H1 (cell line): ENCODE measurements at regions not wholly inside any gene's neighbourhood (a gene's known extent, or its start where the extent isn't known, plus 50 kb on each side); places are given as distances from the start of the nearest gene placed in this dataset.

Experiments used
- ASH2L ChIP-seq: fragments of 200-600, 300-600 bp; sonication (generic); IDR thresholded peaks from one replicate; pipeline ENCODE4 v1.7.1; 2017; ENCODE audit warnings: low read length
- CEBPB ChIP-seq: IDR thresholded peaks from 2 replicates; pipeline ENCODE4 v1.6.1; 2012; ENCODE audit warnings: low read depth, low read length
- EZH2 ChIP-seq: fragments of 200-600 bp; sonication (generic); IDR thresholded peaks from 2 replicates; pipeline ENCODE4 v1.7.1; 2012; ENCODE audit warnings: low read depth, mild to moderate bottlenecking, moderate library complexity, low read length, inconsistent platforms; ENCODE audit not compliant: severe bottlenecking
- NRF1 ChIP-seq: IDR thresholded peaks from 2 replicates; pipeline ENCODE4 v1.6.1; 2011; ENCODE audit warnings: mild to moderate bottlenecking, low read depth, low read length, improper control_type of control experiment
- TF ChIP-seq, protein P1 (sequence below): fragments of 300-600 bp; sonication (generic); IDR thresholded peaks from 2 replicates; pipeline ENCODE4 v1.7.1; 2012; ENCODE audit warnings: low read length, moderate library complexity, mild to moderate bottlenecking, inconsistent platforms; ENCODE audit not compliant: insufficient replicate concordance

- TF ChIP-seq, protein P1, sequence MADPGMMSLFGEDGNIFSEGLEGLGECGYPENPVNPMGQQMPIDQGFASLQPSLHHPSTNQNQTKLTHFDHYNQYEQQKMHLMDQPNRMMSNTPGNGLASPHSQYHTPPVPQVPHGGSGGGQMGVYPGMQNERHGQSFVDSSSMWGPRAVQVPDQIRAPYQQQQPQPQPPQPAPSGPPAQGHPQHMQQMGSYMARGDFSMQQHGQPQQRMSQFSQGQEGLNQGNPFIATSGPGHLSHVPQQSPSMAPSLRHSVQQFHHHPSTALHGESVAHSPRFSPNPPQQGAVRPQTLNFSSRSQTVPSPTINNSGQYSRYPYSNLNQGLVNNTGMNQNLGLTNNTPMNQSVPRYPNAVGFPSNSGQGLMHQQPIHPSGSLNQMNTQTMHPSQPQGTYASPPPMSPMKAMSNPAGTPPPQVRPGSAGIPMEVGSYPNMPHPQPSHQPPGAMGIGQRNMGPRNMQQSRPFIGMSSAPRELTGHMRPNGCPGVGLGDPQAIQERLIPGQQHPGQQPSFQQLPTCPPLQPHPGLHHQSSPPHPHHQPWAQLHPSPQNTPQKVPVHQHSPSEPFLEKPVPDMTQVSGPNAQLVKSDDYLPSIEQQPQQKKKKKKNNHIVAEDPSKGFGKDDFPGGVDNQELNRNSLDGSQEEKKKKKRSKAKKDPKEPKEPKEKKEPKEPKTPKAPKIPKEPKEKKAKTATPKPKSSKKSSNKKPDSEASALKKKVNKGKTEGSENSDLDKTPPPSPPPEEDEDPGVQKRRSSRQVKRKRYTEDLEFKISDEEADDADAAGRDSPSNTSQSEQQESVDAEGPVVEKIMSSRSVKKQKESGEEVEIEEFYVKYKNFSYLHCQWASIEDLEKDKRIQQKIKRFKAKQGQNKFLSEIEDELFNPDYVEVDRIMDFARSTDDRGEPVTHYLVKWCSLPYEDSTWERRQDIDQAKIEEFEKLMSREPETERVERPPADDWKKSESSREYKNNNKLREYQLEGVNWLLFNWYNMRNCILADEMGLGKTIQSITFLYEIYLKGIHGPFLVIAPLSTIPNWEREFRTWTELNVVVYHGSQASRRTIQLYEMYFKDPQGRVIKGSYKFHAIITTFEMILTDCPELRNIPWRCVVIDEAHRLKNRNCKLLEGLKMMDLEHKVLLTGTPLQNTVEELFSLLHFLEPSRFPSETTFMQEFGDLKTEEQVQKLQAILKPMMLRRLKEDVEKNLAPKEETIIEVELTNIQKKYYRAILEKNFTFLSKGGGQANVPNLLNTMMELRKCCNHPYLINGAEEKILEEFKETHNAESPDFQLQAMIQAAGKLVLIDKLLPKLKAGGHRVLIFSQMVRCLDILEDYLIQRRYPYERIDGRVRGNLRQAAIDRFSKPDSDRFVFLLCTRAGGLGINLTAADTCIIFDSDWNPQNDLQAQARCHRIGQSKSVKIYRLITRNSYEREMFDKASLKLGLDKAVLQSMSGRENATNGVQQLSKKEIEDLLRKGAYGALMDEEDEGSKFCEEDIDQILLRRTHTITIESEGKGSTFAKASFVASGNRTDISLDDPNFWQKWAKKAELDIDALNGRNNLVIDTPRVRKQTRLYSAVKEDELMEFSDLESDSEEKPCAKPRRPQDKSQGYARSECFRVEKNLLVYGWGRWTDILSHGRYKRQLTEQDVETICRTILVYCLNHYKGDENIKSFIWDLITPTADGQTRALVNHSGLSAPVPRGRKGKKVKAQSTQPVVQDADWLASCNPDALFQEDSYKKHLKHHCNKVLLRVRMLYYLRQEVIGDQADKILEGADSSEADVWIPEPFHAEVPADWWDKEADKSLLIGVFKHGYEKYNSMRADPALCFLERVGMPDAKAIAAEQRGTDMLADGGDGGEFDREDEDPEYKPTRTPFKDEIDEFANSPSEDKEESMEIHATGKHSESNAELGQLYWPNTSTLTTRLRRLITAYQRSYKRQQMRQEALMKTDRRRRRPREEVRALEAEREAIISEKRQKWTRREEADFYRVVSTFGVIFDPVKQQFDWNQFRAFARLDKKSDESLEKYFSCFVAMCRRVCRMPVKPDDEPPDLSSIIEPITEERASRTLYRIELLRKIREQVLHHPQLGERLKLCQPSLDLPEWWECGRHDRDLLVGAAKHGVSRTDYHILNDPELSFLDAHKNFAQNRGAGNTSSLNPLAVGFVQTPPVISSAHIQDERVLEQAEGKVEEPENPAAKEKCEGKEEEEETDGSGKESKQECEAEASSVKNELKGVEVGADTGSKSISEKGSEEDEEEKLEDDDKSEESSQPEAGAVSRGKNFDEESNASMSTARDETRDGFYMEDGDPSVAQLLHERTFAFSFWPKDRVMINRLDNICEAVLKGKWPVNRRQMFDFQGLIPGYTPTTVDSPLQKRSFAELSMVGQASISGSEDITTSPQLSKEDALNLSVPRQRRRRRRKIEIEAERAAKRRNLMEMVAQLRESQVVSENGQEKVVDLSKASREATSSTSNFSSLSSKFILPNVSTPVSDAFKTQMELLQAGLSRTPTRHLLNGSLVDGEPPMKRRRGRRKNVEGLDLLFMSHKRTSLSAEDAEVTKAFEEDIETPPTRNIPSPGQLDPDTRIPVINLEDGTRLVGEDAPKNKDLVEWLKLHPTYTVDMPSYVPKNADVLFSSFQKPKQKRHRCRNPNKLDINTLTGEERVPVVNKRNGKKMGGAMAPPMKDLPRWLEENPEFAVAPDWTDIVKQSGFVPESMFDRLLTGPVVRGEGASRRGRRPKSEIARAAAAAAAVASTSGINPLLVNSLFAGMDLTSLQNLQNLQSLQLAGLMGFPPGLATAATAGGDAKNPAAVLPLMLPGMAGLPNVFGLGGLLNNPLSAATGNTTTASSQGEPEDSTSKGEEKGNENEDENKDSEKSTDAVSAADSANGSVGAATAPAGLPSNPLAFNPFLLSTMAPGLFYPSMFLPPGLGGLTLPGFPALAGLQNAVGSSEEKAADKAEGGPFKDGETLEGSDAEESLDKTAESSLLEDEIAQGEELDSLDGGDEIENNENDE, result no peak
- no peak for TF ChIP-seq ASH2L
- TF ChIP-seq EZH2, result no peak
- no peak for TF ChIP-seq NRF1
- no peak for TF ChIP-seq CEBPB
Measured at GRCh38 chr2:182622231-182622630, 93.8 kb upstream of the DNAJC10 start (continued).
